ENCODE measurements at regions not wholly inside any gene's neighbourhood (a gene's known extent, or its start where the extent isn't known, plus 50 kb on each side); places are given as distances from the start of the nearest gene placed in this dataset.

DNA sequence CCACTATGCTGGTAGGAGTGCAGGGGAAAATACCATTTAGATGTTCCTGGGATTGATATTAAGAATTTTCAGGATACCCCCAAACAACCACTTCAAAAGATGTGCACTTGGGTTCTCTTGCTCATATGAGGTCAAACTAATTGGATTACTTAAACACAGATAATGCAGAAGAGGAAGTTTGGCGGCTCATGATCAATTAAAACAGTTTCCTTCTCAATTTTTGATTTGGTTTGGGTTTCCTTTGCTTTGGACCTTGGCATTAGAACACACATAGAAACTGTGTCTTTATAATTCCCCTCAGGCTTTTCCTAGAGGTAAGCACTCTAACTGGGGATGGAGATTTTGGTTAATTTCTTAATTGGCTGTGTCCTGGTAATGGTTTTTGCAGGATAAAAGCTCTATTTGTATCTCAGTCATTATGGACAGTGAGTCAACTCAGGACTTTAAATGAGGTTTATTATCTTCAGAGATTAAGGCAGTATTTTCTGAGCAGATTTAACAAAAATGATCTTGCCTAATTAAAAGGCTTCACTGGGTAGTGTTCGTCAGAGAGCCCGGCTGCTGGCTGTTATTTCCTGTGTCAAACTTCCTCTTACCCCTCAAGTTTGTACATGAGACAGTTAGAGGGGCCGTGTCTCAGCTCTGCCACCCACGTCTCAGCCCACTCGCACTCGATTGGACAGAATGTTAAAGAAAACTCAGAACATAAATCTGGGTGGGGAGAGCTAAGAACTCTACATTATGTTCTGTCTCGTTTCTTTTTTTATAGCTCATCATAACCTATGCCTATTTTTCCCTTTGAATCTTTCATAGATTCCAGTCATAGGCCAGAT lies 50.3 kb upstream of the PREP start:
- TF ChIP-seq POLR2A (IDR thresholded peaks at IDR 0.05; ENCODE audit: extremely low read depth, insufficient read length) = no peak
- TF ChIP-seq, protein P1, sequence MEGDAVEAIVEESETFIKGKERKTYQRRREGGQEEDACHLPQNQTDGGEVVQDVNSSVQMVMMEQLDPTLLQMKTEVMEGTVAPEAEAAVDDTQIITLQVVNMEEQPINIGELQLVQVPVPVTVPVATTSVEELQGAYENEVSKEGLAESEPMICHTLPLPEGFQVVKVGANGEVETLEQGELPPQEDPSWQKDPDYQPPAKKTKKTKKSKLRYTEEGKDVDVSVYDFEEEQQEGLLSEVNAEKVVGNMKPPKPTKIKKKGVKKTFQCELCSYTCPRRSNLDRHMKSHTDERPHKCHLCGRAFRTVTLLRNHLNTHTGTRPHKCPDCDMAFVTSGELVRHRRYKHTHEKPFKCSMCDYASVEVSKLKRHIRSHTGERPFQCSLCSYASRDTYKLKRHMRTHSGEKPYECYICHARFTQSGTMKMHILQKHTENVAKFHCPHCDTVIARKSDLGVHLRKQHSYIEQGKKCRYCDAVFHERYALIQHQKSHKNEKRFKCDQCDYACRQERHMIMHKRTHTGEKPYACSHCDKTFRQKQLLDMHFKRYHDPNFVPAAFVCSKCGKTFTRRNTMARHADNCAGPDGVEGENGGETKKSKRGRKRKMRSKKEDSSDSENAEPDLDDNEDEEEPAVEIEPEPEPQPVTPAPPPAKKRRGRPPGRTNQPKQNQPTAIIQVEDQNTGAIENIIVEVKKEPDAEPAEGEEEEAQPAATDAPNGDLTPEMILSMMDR (IDR thresholded peaks at IDR 0.05; ENCODE audit: low read depth, low read length) = no peak
